ENCODE measurements at regions not wholly inside any gene's neighbourhood (a gene's known extent, or its start where the extent isn't known, plus 50 kb on each side); places are given as distances from the start of the nearest gene placed in this dataset.

GRCh38 chr4:154998284-154998683 is 210.2 kb upstream of the NPY2R start:
- TF ChIP-seq CTCF (IDR thresholded peaks at IDR 0.05; ENCODE audit: low read length) (no peak), EZH2 (IDR thresholded peaks at IDR 0.05; ENCODE audit: borderline replicate concordance, low read length) (no peak)
